Endothelial cell of umbilical vein (primary cell): ENCODE measurements at regions not wholly inside any gene's neighbourhood (a gene's known extent, or its start where the extent isn't known, plus 50 kb on each side); places are given as distances from the start of the nearest gene placed in this dataset.

ENCODE experiments used
- BruUV-seq: library from RNA; stranded (reverse); fragments of 400-500 nt; replicated peaks from 2 replicates; lab custom pipeline; 2021; lab: Mats Ljungman, UMichigan
- CTCF ChIA-PET: fragments of 300-600, 350-600 bp; sonication (Branson Sonifier 250); formaldehyde crosslinking; loops from one replicate; lab custom pipeline; 2021; ENCODE audit warnings: antibody characterized with exemption, inconsistent platforms; lab: Charles Lee
- POLR2A ChIA-PET: fragments of 300-600, 350-600 bp; sonication (Branson Sonifier 250); formaldehyde crosslinking; loops from one replicate; lab custom pipeline; 2021; ENCODE audit warnings: antibody characterized with exemption, inconsistent platforms; lab: Charles Lee
- DNase-seq: peaks from one replicate; pipeline ENCODE4 v3.0.0-alpha.2; 2011; ENCODE audit warnings: low read depth, low spot score
- FAIRE-seq: peaks from 2 replicates; lab custom pipeline; 2011; peaks lifted over from hg19 to GRCh38; lab: Jason Lieb, UNC
- H2AFZ ChIP-seq: 2 replicates; pipeline ENCODE4 v1.6.0; 2012; ENCODE audit warnings: low read depth, low read length, control low read depth, inconsistent platforms
- H3K27ac ChIP-seq: 2 replicates; pipeline ENCODE4 v1.5.1; 2011; ENCODE audit warnings: low read depth, mild to moderate bottlenecking, control low read depth, low read length, moderate library complexity; ENCODE audit not compliant: insufficient read depth
- H3K27me3 ChIP-seq, 2 experiments: 2 replicates each; pipeline versions ENCODE4 v1.6.0 to v1.6.1; 2011; ENCODE audit warnings: low read length in 2 of 2, mixed read lengths in 1 of 2; ENCODE audit not compliant: control insufficient read depth in 2 of 2, insufficient read depth in 2 of 2
- H3K36me3 ChIP-seq, 2 experiments: 2 replicates in 1 of 2; 3 replicates in 1 of 2; pipeline ENCODE4 v1.5.1; 2011; ENCODE audit warnings: low read length in 2 of 2, mild to moderate bottlenecking in 1 of 2, moderate library complexity in 1 of 2; ENCODE audit not compliant: control insufficient read depth in 2 of 2, insufficient read depth in 2 of 2; ENCODE audit errors: extremely low read depth in 1 of 2
- H3K4me1 ChIP-seq: 3 replicates; pipeline ENCODE4 v1.5.1; 2011; ENCODE audit warnings: mild to moderate bottlenecking, low read length; ENCODE audit not compliant: control insufficient read depth, insufficient read depth; ENCODE audit errors: extremely low read depth
- H3K4me2 ChIP-seq: 2 replicates; pipeline ENCODE4 v1.6.1; 2011; ENCODE audit warnings: low read length, control low read depth, mixed read lengths; ENCODE audit not compliant: insufficient read depth
- H3K4me3 ChIP-seq, 3 experiments: fragments of 200-600 bp in 1 of 3; sonication (generic), shearing (Covaris generic) in 1 of 3; replicated peaks in 1 of 3; 2 replicates each; pipeline ENCODE4 v1.5.1; 2011 to 2016; ENCODE audit warnings: control low read depth in 3 of 3, low read length in 3 of 3, mild to moderate bottlenecking in 2 of 3, inconsistent platforms in 1 of 3, low read depth in 1 of 3, moderate library complexity in 1 of 3; ENCODE audit not compliant: insufficient read depth in 1 of 3
- H3K79me2 ChIP-seq: 2 replicates; pipeline ENCODE4 v1.6.0; 2012; ENCODE audit warnings: low read length, inconsistent platforms; ENCODE audit not compliant: control insufficient read depth, insufficient read depth
- H3K9ac ChIP-seq: replicated peaks from 2 replicates; pipeline ENCODE3; 2011; ENCODE audit warnings: low read length, control low read depth; ENCODE audit not compliant: insufficient read depth; ENCODE audit errors: extremely low read depth
- H3K9me1 ChIP-seq: replicated peaks from 3 replicates; pipeline ENCODE4 v1.6.0; 2011; ENCODE audit warnings: mild to moderate bottlenecking, low read length; ENCODE audit not compliant: control insufficient read depth, insufficient read depth; ENCODE audit errors: extremely low read depth
- H3K9me3 ChIP-seq: replicated peaks from 2 replicates; pipeline ENCODE4 v1.5.1; 2012; ENCODE audit warnings: low read length, inconsistent platforms; ENCODE audit not compliant: control insufficient read depth, insufficient read depth
- H4K20me1 ChIP-seq: replicated peaks from 2 replicates; pipeline ENCODE3; 2011; ENCODE audit warnings: mild to moderate bottlenecking, low read length; ENCODE audit not compliant: control insufficient read depth, insufficient read depth; ENCODE audit errors: extremely low read depth
- CTCF ChIP-seq, 2 donors: IDR thresholded peaks; 1 replicate in 1 of 2; 2 replicates in 1 of 2; pipeline ENCODE4 v1.5.1; 2011; ENCODE audit warnings: low read length in 2 of 2, mild to moderate bottlenecking in 2 of 2, moderate library complexity in 2 of 2, control low read depth in 1 of 2, inconsistent platforms in 1 of 2, low read depth in 1 of 2; ENCODE audit not compliant: insufficient read depth in 1 of 2; ENCODE audit errors: extremely low read depth in 1 of 2
- EZH2 ChIP-seq: IDR thresholded peaks from 2 replicates; pipeline ENCODE4 v1.6.1; 2012; ENCODE audit warnings: borderline replicate concordance, low read depth, mild to moderate bottlenecking, moderate library complexity, low read length, inconsistent platforms; ENCODE audit not compliant: severe bottlenecking
- FOS ChIP-seq: IDR thresholded peaks from 2 replicates; pipeline ENCODE4 v1.6.1; 2011; ENCODE audit warnings: mild to moderate bottlenecking, low read length, moderate library complexity, borderline replicate concordance; ENCODE audit not compliant: insufficient read depth
- GATA2 ChIP-seq: IDR thresholded peaks from 2 replicates; pipeline ENCODE4 v1.7.0; 2011; ENCODE audit warnings: low read depth, mild to moderate bottlenecking, moderate library complexity, mixed read lengths, low read length; ENCODE audit not compliant: insufficient read length, insufficient read depth
- JUN ChIP-seq: IDR thresholded peaks from 2 replicates; pipeline ENCODE4 v1.6.1; 2011; ENCODE audit warnings: borderline replicate concordance, low read depth; ENCODE audit not compliant: insufficient read length, insufficient read depth
- MAX ChIP-seq: IDR thresholded peaks from 2 replicates; pipeline ENCODE4 v1.6.1; 2011; ENCODE audit not compliant: insufficient read depth, insufficient read length
- POLR2AphosphoS5 ChIP-seq: IDR thresholded peaks from 2 replicates; pipeline ENCODE4 v1.6.1; 2012; ENCODE audit warnings: low read depth, mild to moderate bottlenecking, control low read depth, low read length, moderate library complexity; ENCODE audit not compliant: insufficient read depth
- dilution Hi-C: fragments of 300-500 bp; cut with MboI; formaldehyde crosslinking; loops from one replicate; pipeline ENCODE4 v1.15.0; 2019; ENCODE audit warnings: low sequenced_read_pairs; ENCODE audit not compliant: extremely low pct_ligation_motif_present
- intact Hi-C: fragments of 100-400 bp; cut with micrococcal nuclease; formaldehyde crosslinking; loops from one replicate; pipeline ENCODE4 v1.10.0; 2022

- Histone ChIP-seq H3K27ac (peak overlapping the region; percentile 56), H3K79me2 (no peaks in the 10 kb centered on the region), H3K9ac (no peak overlapping the region), H3K36me3 (no peaks in the 10 kb centered on the region), H4K20me1 (no peaks in the 10 kb centered on the region), H3K4me2 (no peak overlapping the region), H3K4me1 (peaks cover 19% of the 10 kb centered on the region), H3K4me3 (no peak overlapping the region), H3K27me3 (no peaks in the 10 kb centered on the region), H2AFZ (no peak overlapping the region), H3K9me3 (no peaks in the 10 kb centered on the region), H3K9me1 (no peaks in the 10 kb centered on the region)
- intact Hi-C loops (loop anchor here (1.0 to 2.0 kb wide), 2 partner anchors 72 to 121 kb away; no protein-coding TSS in a partner anchor), dilution Hi-C loops (no loop called here)
- CTCF ChIA-PET: interaction anchor here (1.3 kb wide), 1 partner anchor 208 kb away, joined by 4 read pairs; no protein-coding TSS in a partner anchor
- BruUV-seq: no TSS peak
- DNase-seq (peak; percentile 91), FAIRE-seq (peak; percentile 64)
- POLR2A ChIA-PET: no interaction called here
- peak; percentile 67 for TF ChIP-seq JUN
- TF ChIP-seq EZH2: no peak
These were observed 98.5 kb upstream of the TMEM170B start for GRCh38 chr6:11439017-11439420.

GRCh38 chr6:11437824-11438459 is 99.6 kb upstream of the TMEM170B start:
- ChIA-PET POLR2A (no interaction called here), CTCF (interaction anchor here (1.3 to 1.4 kb wide), 2 partner anchors 22 to 207 kb away, joined by 3 to 4 read pairs; no protein-coding TSS in a partner anchor)
- H3K4me3 ChIP-seq: no peak overlapping the region
- H2AFZ ChIP-seq: no peak overlapping the region
- H3K4me1 ChIP-seq: peaks cover 30% of the 10 kb centered on the region
- H3K9me1 ChIP-seq: no peaks in the 10 kb centered on the region
- peak; percentile 81 for DNase-seq
- TF ChIP-seq GATA2 (peak; percentile 19), POLR2AphosphoS5 (peak; percentile 27), FOS (no peak), JUN (peak; percentile 14), MAX (no peak), CTCF (IDR thresholded peaks at IDR 0.05; ENCODE audit: extremely low read depth in 1 of 2, insufficient read depth in 1 of 2, low read depth in 1 of 2, low read length in 2 of 2) (no peak)
- BruUV-seq: no TSS peak
- dilution Hi-C loops: no loop called here
- peak overlapping the region; percentile 5 for H3K4me2 ChIP-seq
- no peaks in the 10 kb centered on the region for H3K27me3 ChIP-seq
- intact Hi-C loops: loop anchor here (1.0 to 2.0 kb wide), 2 partner anchors 28 to 71 kb away; no protein-coding TSS in a partner anchor
- no peaks in the 10 kb centered on the region for H4K20me1 ChIP-seq
- FAIRE-seq: peak; percentile 77
- no peaks in the 10 kb centered on the region for H3K9me3 ChIP-seq
- H3K9ac ChIP-seq: no peak overlapping the region
- no peaks in the 10 kb centered on the region for H3K79me2 ChIP-seq
- peak overlapping the region; percentile 56 for H3K27ac ChIP-seq
- no peaks in the 10 kb centered on the region for H3K36me3 ChIP-seq
